Panc1 (cell line): ENCODE measurements at regions not wholly inside any gene's neighbourhood (a gene's known extent, or its start where the extent isn't known, plus 50 kb on each side); places are given as distances from the start of the nearest gene placed in this dataset.

Experiments used
- ATAC-seq: fragments of 200-7000 bp; cut with Tn5 transposase; 2 replicates; pipeline ENCODE4 v1.9.1; 2020; ENCODE audit warnings: mild to moderate bottlenecking, moderate library complexity
- BruUV-seq: library from RNA; stranded (reverse); fragments of 400-500 nt; replicated peaks from 2 replicates; lab custom pipeline; 2021; lab: Mats Ljungman, UMichigan
- CTCF ChIA-PET: fragments of 300-600 bp; sonication (Branson Sonifier 250); formaldehyde crosslinking; loops from one replicate; lab custom pipeline; 2022; ENCODE audit warnings: antibody characterized with exemption; lab: Charles Lee
- POLR2A ChIA-PET: fragments of 300-600 bp; sonication (Branson Sonifier 250); formaldehyde crosslinking; loops from one replicate; lab custom pipeline; 2022; ENCODE audit warnings: antibody characterized with exemption; lab: Charles Lee
- DNase-seq: peaks from one replicate; pipeline ENCODE4 v3.0.0-alpha.2; 2010; ENCODE audit warnings: low read depth, low spot score
- H3K27ac ChIP-seq: 2 replicates; pipeline ENCODE4 v1.5.1; 2011; ENCODE audit warnings: mild to moderate bottlenecking, low read length, inconsistent platforms
- H3K27me3 ChIP-seq: fragments of 200-500 bp; sonication (Bioruptor generic); 2 replicates; pipeline ENCODE4 v1.6.0; 2014; ENCODE audit warnings: low read length, inconsistent platforms; ENCODE audit not compliant: control insufficient read depth, insufficient read depth
- H3K36me3 ChIP-seq: fragments of 200-500 bp; sonication (Bioruptor generic); 2 replicates; pipeline ENCODE4 v1.5.1; 2014; ENCODE audit warnings: inconsistent platforms, mild to moderate bottlenecking, low read length, moderate library complexity; ENCODE audit not compliant: control insufficient read depth, insufficient read depth
- H3K4me1 ChIP-seq: 2 replicates; pipeline ENCODE4 v1.5.1; 2011; ENCODE audit warnings: inconsistent platforms, mild to moderate bottlenecking, low read length, moderate library complexity; ENCODE audit not compliant: control insufficient read depth, insufficient read depth
- H3K4me3 ChIP-seq, 2 experiments: 2 replicates each; pipeline ENCODE4 v1.5.1; 2011 to 2012; ENCODE audit warnings: low read depth in 2 of 2, low read length in 2 of 2, mild to moderate bottlenecking in 2 of 2, inconsistent platforms in 1 of 2, moderate library complexity in 1 of 2
- H3K9me3 ChIP-seq: fragments of 200-500 bp; sonication (Bioruptor generic); 2 replicates; pipeline ENCODE4 v1.5.1; 2014; ENCODE audit warnings: low read depth, mild to moderate bottlenecking, inconsistent platforms, low read length, moderate library complexity; ENCODE audit not compliant: control insufficient read depth, insufficient read depth
- CTCF ChIP-seq: fragments of 450-650 bp; IDR thresholded peaks from 2 replicates; pipeline ENCODE4 v1.5.1; 2017; ENCODE audit warnings: mild to moderate bottlenecking
- POLR2AphosphoS5 ChIP-seq: IDR thresholded peaks from 2 replicates; pipeline ENCODE4 v1.6.1; 2012; ENCODE audit warnings: mild to moderate bottlenecking, low read depth, low read length, moderate library complexity
- REST ChIP-seq, 2 experiments: IDR thresholded peaks; 2 replicates each; pipeline ENCODE4 v1.6.1; 2011 to 2012; ENCODE audit warnings: low read depth in 2 of 2, control low read depth in 1 of 2, low read length in 1 of 2, mild to moderate bottlenecking in 1 of 2, moderate library complexity in 1 of 2; ENCODE audit not compliant: insufficient read depth in 1 of 2
- SIN3A ChIP-seq: IDR thresholded peaks from 2 replicates; pipeline ENCODE4 v1.6.1; 2012; ENCODE audit warnings: low read depth, mild to moderate bottlenecking, low read length, moderate library complexity, borderline replicate concordance; ENCODE audit not compliant: insufficient read depth
- TCF7L2 ChIP-seq: IDR thresholded peaks from 2 replicates; pipeline ENCODE4 v1.6.1; 2011; ENCODE audit warnings: mild to moderate bottlenecking, low read depth, low read length, inconsistent platforms
- in situ Hi-C: cut with HindIII; loops from 2 replicates; pipeline ENCODE4 v1.10.0; 2016; ENCODE audit warnings: low sequenced_read_pairs, low pct_unique_long_range_greater_than_20kb
- intact Hi-C: fragments of 100-400 bp; cut with micrococcal nuclease; formaldehyde crosslinking; loops from one replicate; pipeline ENCODE4 v1.10.0; 2022; ENCODE audit not compliant: unreplicated experiment

GRCh38 chr3:83321891-83322290 is 1560.4 kb upstream of the GBE1 start:
- ChIA-PET CTCF (no interaction called here), POLR2A (no interaction called here)
- H3K9me3 ChIP-seq, result no peaks in the 10 kb centered on the region
- in situ Hi-C loops (no loop called here), intact Hi-C loops (no loop called here)
- no peaks in the 10 kb centered on the region for H3K36me3 ChIP-seq
- no peaks in the 10 kb centered on the region for H3K4me1 ChIP-seq
- DNase-seq, result no peak
- TF ChIP-seq REST (IDR thresholded peaks at IDR 0.05; ENCODE audit: insufficient read depth in 1 of 2, low read depth in 2 of 2, low read length in 1 of 2) (no peak), CTCF (no peak), POLR2AphosphoS5 (no peak), SIN3A (no peak), TCF7L2 (no peak)
- BruUV-seq, result no TSS peak
- H3K27me3 ChIP-seq, result no peaks in the 10 kb centered on the region
- no peak overlapping the region for H3K4me3 ChIP-seq
- no peak for ATAC-seq
- H3K27ac ChIP-seq, result no peak overlapping the region

- BruUV-seq, result no TSS peak
These were observed 1592.8 kb upstream of the GBE1 start for GRCh38 chr3:83354205-83354604.

More at GRCh38 chr3:83354205-83354604, 1592.8 kb upstream of the GBE1 start:
- Histone ChIP-seq H3K4me1 (no peaks in the 10 kb centered on the region), H3K4me3 (no peak overlapping the region), H3K9me3 (no peaks in the 10 kb centered on the region), H3K36me3 (no peaks in the 10 kb centered on the region), H3K27ac (no peak overlapping the region), H3K27me3 (no peaks in the 10 kb centered on the region)
- POLR2A ChIA-PET, result no interaction called here
- CTCF ChIA-PET, result no interaction called here
- TF ChIP-seq TCF7L2 (no peak), CTCF (no peak)
- ATAC-seq (no peak), DNase-seq (no peak)
- intact Hi-C loops, result no loop called here
- in situ Hi-C loops, result no loop called here
